HL-60 (cell line): ENCODE measurements at regions not wholly inside any gene's neighbourhood (a gene's known extent, or its start where the extent isn't known, plus 50 kb on each side); places are given as distances from the start of the nearest gene placed in this dataset.

Experiments
- DNase-seq, 2 experiments: peaks; one replicate each; pipeline ENCODE4 v3.0.0-alpha.2; 2010 to 2020; ENCODE audit warnings: low read depth in 1 of 2, low spot score in 1 of 2
- H3K27ac ChIP-seq: fragments of 250-450 bp; sonication (Bioruptor Pico); replicated peaks from 2 replicates; pipeline ENCODE4 v1.5.1; 2020; ENCODE audit warnings: mild to moderate bottlenecking, moderate library complexity
- H3K27me3 ChIP-seq: fragments of 250-450 bp; sonication (Bioruptor Pico); 2 replicates; pipeline ENCODE4 v1.5.1; 2021; ENCODE audit warnings: mild to moderate bottlenecking, moderate library complexity; ENCODE audit not compliant: insufficient read depth, poor library complexity, severe bottlenecking
- H3K4me3 ChIP-seq: replicated peaks from 2 replicates; pipeline ENCODE4 v1.5.1; 2011; ENCODE audit warnings: mild to moderate bottlenecking, control low read depth, low read length; ENCODE audit not compliant: insufficient read depth
- GABPA ChIP-seq: IDR thresholded peaks from 2 replicates; pipeline ENCODE4 v1.6.1; 2012; ENCODE audit warnings: low read depth
- POLR2AphosphoS5 ChIP-seq: IDR thresholded peaks from 2 replicates; pipeline ENCODE4 v1.6.1; 2012; ENCODE audit warnings: low read depth
- SPI1 ChIP-seq: IDR thresholded peaks from 2 replicates; pipeline ENCODE4 v1.6.1; 2012; ENCODE audit warnings: low read depth, mild to moderate bottlenecking, borderline replicate concordance
- TF ChIP-seq, protein P1 (sequence below): IDR thresholded peaks from 2 replicates; pipeline ENCODE4 v1.6.1; 2012; ENCODE audit warnings: low read depth; ENCODE audit not compliant: insufficient replicate concordance
- TF ChIP-seq, protein P2 (sequence below): IDR thresholded peaks from one replicate; pipeline ENCODE4 v1.5.1; 2011; ENCODE audit warnings: low read length, control low read depth, inconsistent platforms; ENCODE audit not compliant: insufficient read depth

- DNase-seq: no peak
- Histone ChIP-seq H3K27ac (no peak overlapping the region), H3K27me3 (no peaks in the 10 kb centered on the region), H3K4me3 (no peak overlapping the region)
- no peak for TF ChIP-seq POLR2AphosphoS5
- no peak for TF ChIP-seq GABPA
- no peak for TF ChIP-seq SPI1
- TF ChIP-seq, protein P1, sequence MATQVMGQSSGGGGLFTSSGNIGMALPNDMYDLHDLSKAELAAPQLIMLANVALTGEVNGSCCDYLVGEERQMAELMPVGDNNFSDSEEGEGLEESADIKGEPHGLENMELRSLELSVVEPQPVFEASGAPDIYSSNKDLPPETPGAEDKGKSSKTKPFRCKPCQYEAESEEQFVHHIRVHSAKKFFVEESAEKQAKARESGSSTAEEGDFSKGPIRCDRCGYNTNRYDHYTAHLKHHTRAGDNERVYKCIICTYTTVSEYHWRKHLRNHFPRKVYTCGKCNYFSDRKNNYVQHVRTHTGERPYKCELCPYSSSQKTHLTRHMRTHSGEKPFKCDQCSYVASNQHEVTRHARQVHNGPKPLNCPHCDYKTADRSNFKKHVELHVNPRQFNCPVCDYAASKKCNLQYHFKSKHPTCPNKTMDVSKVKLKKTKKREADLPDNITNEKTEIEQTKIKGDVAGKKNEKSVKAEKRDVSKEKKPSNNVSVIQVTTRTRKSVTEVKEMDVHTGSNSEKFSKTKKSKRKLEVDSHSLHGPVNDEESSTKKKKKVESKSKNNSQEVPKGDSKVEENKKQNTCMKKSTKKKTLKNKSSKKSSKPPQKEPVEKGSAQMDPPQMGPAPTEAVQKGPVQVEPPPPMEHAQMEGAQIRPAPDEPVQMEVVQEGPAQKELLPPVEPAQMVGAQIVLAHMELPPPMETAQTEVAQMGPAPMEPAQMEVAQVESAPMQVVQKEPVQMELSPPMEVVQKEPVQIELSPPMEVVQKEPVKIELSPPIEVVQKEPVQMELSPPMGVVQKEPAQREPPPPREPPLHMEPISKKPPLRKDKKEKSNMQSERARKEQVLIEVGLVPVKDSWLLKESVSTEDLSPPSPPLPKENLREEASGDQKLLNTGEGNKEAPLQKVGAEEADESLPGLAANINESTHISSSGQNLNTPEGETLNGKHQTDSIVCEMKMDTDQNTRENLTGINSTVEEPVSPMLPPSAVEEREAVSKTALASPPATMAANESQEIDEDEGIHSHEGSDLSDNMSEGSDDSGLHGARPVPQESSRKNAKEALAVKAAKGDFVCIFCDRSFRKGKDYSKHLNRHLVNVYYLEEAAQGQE: no peak
- TF ChIP-seq, protein P2, sequence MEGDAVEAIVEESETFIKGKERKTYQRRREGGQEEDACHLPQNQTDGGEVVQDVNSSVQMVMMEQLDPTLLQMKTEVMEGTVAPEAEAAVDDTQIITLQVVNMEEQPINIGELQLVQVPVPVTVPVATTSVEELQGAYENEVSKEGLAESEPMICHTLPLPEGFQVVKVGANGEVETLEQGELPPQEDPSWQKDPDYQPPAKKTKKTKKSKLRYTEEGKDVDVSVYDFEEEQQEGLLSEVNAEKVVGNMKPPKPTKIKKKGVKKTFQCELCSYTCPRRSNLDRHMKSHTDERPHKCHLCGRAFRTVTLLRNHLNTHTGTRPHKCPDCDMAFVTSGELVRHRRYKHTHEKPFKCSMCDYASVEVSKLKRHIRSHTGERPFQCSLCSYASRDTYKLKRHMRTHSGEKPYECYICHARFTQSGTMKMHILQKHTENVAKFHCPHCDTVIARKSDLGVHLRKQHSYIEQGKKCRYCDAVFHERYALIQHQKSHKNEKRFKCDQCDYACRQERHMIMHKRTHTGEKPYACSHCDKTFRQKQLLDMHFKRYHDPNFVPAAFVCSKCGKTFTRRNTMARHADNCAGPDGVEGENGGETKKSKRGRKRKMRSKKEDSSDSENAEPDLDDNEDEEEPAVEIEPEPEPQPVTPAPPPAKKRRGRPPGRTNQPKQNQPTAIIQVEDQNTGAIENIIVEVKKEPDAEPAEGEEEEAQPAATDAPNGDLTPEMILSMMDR: no peak
Observed at GRCh38 chr6:114783783-114784182, 441.0 kb upstream of the HS3ST5 start.

DNA sequence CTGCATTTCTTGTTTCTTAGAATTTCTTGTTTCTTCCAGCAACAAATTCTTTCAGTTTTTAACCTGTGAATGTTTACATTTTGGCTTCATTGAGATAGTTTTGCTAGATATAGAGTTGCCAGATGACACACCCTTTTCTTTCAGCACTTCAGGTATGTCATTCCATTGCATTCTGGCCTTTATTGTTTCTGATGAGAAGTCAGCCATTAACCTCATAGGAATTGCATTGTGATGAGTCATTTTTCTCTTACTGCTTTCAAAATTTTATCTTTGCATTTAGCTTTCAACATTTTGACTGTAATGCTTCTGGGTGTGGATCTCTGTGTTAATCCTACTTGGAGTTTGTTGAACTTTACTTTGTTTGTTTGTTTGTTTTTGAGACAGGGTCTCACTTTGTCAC, 440.3 kb upstream of the HS3ST5 start:
- no peak overlapping the region for H3K4me3 ChIP-seq
- no peak for DNase-seq
- no peaks in the 10 kb centered on the region for H3K27me3 ChIP-seq
- TF ChIP-seq SPI1: no peak
- TF ChIP-seq, protein P1: no peak
- no peak for TF ChIP-seq POLR2AphosphoS5
- TF ChIP-seq, protein P2: no peak
- no peak overlapping the region for H3K27ac ChIP-seq

GRCh38 chr6:114764866-114765265, 422.0 kb upstream of the HS3ST5 start:
- Histone ChIP-seq H3K27me3 (no peaks in the 10 kb centered on the region), H3K4me3 (no peak overlapping the region), H3K27ac (no peak overlapping the region)
- no peak for DNase-seq
- TF ChIP-seq GABPA (no peak), SPI1 (no peak), POLR2AphosphoS5 (no peak)
- TF ChIP-seq, protein P2: no peak
- TF ChIP-seq, protein P1: no peak
